Kasumi-1 (cell line): ENCODE measurements at regions not wholly inside any gene's neighbourhood (a gene's known extent, or its start where the extent isn't known, plus 50 kb on each side); places are given as distances from the start of the nearest gene placed in this dataset.
"Not testable (repeated sequence)": the region's sequence is repeated elsewhere in the genome, so short reads cannot be mapped to it uniquely, and the experiment has no call there.

Experiments
- DNase-seq, 2 experiments: peaks; one replicate each; lab custom pipeline; 2025; lab: John Stamatoyannopoulos, UW

GRCh38 chr2:34825686-34826085 is 1226.6 kb upstream of the FAM98A start:
- DNase-seq: no peak

- DNase-seq: no peak
Observed at GRCh38 chr2:34822616-34823015, 1223.5 kb upstream of the FAM98A start.

GRCh38 chr2:34815052-34815741 is 1216.1 kb upstream of the FAM98A start:
- no peak for DNase-seq

DNA sequence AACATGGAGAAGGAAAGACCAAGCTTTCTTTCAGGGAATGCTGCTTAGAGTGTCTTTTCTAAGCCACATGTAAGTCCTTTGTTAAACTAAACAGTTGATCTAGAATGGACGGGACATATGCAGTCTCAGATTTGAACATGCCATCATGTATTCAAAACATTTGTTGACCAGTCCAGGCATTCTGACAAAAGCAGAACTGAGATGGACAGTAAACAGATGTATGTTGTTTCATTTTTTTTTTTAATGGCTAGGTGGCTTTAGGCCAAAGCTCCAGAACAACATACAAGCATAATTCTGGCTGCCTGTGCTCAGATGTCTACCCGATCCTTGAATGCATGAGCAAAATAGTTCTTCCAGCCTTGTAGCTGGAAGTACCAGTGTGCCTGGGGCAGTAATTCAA is 1211.4 kb upstream of the FAM98A start:
- DNase-seq: no peak

GRCh38 chr2:34808426-34808825 is 1209.3 kb upstream of the FAM98A start:
- no peak for DNase-seq

DNA sequence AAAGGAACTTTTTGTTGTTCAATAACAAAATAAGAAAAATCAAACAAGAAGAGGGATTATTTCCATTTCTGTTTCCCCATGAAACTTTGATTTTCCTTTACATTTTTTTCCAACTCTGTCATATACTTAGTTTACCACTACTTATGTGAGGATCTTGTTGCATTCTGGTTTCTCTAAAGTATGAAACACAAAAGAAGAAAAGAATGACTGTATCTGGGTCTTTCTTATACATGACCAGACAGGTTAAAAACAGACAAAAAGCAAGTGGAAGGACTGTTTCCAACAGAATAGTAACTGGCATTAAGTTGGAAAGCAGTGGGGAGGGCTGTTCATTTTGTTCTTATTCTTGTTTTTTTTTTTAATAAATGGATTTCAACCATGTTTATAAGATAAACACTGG is 1207.8 kb upstream of the FAM98A start:
- no peak for DNase-seq

GRCh38 chr2:34806396-34806795 is 1207.3 kb upstream of the FAM98A start:
- no peak for DNase-seq

DNA sequence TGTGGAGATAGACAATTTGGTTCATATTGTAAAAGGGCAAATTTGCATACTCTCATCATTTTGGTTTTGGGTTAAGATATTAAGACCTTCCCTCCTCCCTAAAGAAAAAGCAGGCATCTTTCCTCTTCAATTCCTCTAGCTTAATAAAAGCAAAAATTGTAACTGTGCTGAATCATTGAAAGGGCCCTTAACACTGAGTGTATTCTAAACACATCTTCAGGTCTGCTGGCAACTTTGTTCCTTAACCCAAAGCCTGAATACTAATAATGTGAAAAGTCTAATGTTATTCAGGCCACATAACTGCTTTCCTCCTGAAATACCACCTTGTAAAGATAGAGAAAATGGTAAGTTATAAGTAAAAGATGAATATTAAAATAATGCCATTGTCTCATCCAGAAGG is 1200.5 kb upstream of the FAM98A start:
- DNase-seq: no peak

DNA sequence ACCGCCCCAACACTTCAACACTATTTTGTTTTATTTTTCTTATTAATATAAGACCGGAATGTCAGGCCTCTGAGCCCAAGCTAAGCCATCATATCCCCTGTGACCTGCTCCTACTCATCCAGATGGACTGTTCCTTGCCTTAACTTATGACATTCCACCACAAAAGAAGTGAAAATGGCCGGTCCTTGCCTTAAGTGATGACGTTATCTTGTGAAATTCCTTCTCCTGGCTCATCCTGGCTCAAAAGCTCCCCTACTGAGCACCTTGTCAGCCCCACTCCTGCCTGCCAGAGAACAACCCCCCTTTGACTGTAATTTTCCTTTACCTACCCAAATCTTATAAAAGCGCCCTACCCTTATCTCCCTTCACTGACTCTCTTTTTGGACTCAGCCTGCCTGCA is 1196.5 kb upstream of the FAM98A start:
- DNase-seq: not testable (repeated sequence)

GRCh38 chr2:34789169-34789568 is 1190.1 kb upstream of the FAM98A start:
- no peak for DNase-seq

- no peak for DNase-seq
Observed at GRCh38 chr2:34787341-34787740, 1188.2 kb upstream of the FAM98A start.

DNA sequence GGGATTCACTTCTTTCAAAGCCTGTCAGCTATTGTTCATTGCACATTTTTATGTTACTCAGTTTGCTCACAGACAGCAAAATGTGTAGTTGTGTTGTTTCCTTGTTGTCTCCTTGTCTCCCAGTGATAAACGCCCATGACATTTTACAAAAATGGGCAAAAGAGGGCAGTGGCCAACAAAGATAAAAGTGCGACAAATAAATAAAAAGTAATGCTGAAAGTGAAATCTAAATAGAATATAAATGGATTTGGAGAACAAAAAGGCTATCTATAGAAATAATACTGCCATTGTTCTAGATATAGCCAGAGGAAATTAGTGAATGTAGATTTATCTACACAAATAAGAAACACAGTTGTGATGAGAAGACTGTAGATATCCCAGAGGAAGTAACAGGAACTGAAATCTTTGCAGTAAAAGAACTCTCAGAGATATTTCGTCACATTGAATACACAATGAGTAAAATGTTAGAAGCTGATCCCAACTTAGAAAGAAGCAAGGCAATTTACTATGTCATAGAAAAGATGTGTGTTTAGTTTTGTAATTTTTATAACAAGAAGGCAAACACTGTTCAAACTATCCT is 1186.2 kb upstream of the FAM98A start:
- DNase-seq: peak in 1 of 2 experiments; percentile 14

GRCh38 chr2:34784701-34785100 is 1185.6 kb upstream of the FAM98A start:
- no peak for DNase-seq

DNA sequence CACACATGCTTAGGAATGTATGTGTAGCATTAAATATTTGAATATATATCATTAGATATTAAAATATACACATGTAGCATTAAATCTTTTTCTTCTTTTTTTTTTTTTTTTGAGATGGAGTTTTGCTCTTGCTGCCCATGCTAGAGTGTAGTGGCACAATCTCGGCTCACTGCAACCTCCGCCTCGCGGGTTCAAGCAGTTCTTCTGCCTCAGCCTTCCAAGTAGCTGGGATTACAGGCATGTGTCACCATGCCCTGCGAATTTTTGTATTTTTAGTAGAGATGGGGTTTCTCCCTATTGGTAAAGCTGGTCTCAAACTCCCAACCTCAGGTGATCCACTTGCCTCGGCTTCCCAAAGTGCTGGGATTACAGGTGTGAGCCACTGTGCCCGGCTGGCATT is 1151.6 kb upstream of the FAM98A start:
- DNase-seq: not testable (repeated sequence)

- DNase-seq: no peak
Observed at GRCh38 chr2:34747643-34748042, 1148.5 kb upstream of the FAM98A start.

- DNase-seq: no peak
Observed at GRCh38 chr2:34738691-34739090, 1139.6 kb upstream of the FAM98A start.

DNA sequence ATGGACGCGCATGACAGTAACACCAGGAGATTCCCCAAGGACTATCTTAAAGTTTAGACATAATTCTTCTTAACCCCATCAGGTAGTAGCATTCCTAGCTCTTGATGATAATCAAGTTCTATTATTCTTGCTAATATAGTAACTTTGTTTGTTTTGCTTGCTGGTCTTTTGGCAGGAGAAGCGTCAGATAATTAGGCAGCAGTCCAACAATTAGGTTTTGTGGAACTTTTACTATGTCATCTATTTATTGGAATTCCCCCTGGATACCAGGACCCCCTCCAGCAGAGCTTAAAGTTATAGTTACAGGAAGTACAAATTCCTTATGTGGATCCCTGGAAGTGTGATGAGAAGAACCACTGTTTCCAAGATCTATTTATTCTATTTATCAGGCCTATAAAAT is 1138.0 kb upstream of the FAM98A start:
- DNase-seq: no peak

GRCh38 chr2:34736482-34736881 is 1137.4 kb upstream of the FAM98A start:
- DNase-seq: no peak

GRCh38 chr2:34734662-34735061 is 1135.6 kb upstream of the FAM98A start:
- no peak for DNase-seq

- DNase-seq: no peak
Observed at GRCh38 chr2:34734042-34734441, 1134.9 kb upstream of the FAM98A start.

GRCh38 chr2:34731292-34731691 is 1132.2 kb upstream of the FAM98A start:
- no peak for DNase-seq

- DNase-seq: no peak
Observed at GRCh38 chr2:34729845-34730244, 1130.7 kb upstream of the FAM98A start.

DNA sequence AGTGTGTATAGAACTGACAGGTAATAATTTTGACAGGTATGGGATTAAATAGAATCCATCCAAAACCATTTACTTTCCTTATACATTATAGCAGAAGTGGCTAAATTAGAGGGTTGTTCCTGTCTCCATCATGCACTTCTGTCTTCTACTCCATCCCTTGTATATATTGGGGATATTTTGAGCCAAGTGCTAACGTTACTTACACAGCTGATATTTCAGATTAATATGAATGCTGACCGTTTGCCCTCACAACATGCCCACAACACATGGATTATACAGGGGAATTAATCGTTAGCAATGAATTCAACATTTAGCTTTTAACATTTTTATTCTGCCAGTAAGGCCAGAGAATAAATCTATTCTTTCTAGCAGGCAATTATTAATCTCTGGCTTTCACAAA is 1125.0 kb upstream of the FAM98A start:
- DNase-seq: no peak

- DNase-seq: no peak
Observed at GRCh38 chr2:34723683-34724082, 1124.6 kb upstream of the FAM98A start.
